OCI-LY1 (cell line): ENCODE measurements at regions not wholly inside any gene's neighbourhood (a gene's known extent, or its start where the extent isn't known, plus 50 kb on each side); places are given as distances from the start of the nearest gene placed in this dataset.

Experiments used
- H2AFZ ChIP-seq: fragments of 200-600 bp; sonication (generic), shearing (Covaris generic); 2 replicates; pipeline ENCODE4 v1.6.0; 2014; ENCODE audit warnings: antibody characterized with exemption, mild to moderate bottlenecking, low read length
- H3F3A ChIP-seq: fragments of 200-600 bp; sonication (generic), shearing (Covaris generic); 2 replicates; pipeline ENCODE4 v1.6.0; 2014; ENCODE audit warnings: mild to moderate bottlenecking, antibody characterized with exemption, low read length, moderate library complexity; ENCODE audit not compliant: insufficient read depth
- H3K27ac ChIP-seq: fragments of 200-600 bp; sonication (generic); 2 replicates; pipeline ENCODE4 v1.5.1; 2014; ENCODE audit warnings: low read length, mixed run types, mild to moderate bottlenecking, low read depth; ENCODE audit not compliant: poor library complexity, severe bottlenecking
- H3K27me3 ChIP-seq: fragments of 200-600 bp; sonication (generic); 2 replicates; pipeline ENCODE4 v1.6.0; 2014; ENCODE audit warnings: antibody characterized with exemption, mild to moderate bottlenecking, low read length, moderate library complexity; ENCODE audit not compliant: insufficient read depth
- H3K36me3 ChIP-seq: fragments of 200-600 bp; sonication (generic); 2 replicates; pipeline ENCODE4 v1.6.1; 2014; ENCODE audit warnings: mild to moderate bottlenecking, antibody characterized with exemption, low read length, moderate library complexity, mixed read lengths; ENCODE audit not compliant: insufficient read depth
- H3K4me1 ChIP-seq: fragments of 200-600 bp; sonication (generic); 2 replicates; pipeline ENCODE4 v1.5.1; 2014; ENCODE audit warnings: mild to moderate bottlenecking, low read length, moderate library complexity; ENCODE audit not compliant: insufficient read depth, severe bottlenecking
- H3K4me2 ChIP-seq: fragments of 200-600 bp; sonication (generic), shearing (Covaris generic); 2 replicates; pipeline ENCODE4 v1.6.1; 2014; ENCODE audit warnings: low read length
- H3K4me3 ChIP-seq: fragments of 200-600 bp; sonication (generic); 2 replicates; pipeline ENCODE4 v1.5.1; 2014; ENCODE audit warnings: low read length, low read depth, mild to moderate bottlenecking, mixed read lengths; ENCODE audit not compliant: poor library complexity, severe bottlenecking
- H3K79me2 ChIP-seq: fragments of 200-600 bp; shearing (Covaris generic); 2 replicates; pipeline ENCODE4 v1.6.1; 2016; ENCODE audit warnings: mixed run types, low read length, mixed read lengths; ENCODE audit not compliant: insufficient read depth
- H3K9ac ChIP-seq: fragments of 200-600 bp; sonication (generic), shearing (Covaris generic); 2 replicates; pipeline ENCODE4 v1.6.1; 2014; ENCODE audit warnings: mild to moderate bottlenecking, low read length, mixed read lengths
- H3K9me2 ChIP-seq: fragments of 200-600 bp; sonication (generic), shearing (Covaris generic); 2 replicates; pipeline ENCODE4 v1.6.1; 2014; ENCODE audit warnings: low read depth, mild to moderate bottlenecking, low read length, mixed read lengths
- H3K9me3 ChIP-seq: fragments of 200-600 bp; shearing (Covaris generic); 2 replicates; pipeline ENCODE4 v1.6.1; 2014; ENCODE audit warnings: low read length, mixed read lengths
- H4K20me1 ChIP-seq: fragments of 200-600 bp; sonication (generic), shearing (Covaris generic); 2 replicates; pipeline ENCODE4 v1.6.0; 2016; ENCODE audit warnings: mild to moderate bottlenecking, low read length; ENCODE audit not compliant: insufficient read depth
- EZH2 ChIP-seq: fragments of 200-600 bp; sonication (generic), shearing (Covaris generic); IDR thresholded peaks from 2 replicates; pipeline ENCODE4 v1.8.0; 2017; ENCODE audit warnings: borderline replicate concordance, mixed run types, mild to moderate bottlenecking, antibody characterized with exemption, low read length, moderate library complexity, mixed read lengths
- TF ChIP-seq, protein P1 (sequence below): fragments of 200-600 bp; sonication (generic), shearing (Covaris generic); IDR thresholded peaks from 2 replicates; pipeline ENCODE4 v1.5.1; 2017; ENCODE audit warnings: mild to moderate bottlenecking, antibody characterized with exemption, low read length, moderate library complexity, mixed read lengths

DNA sequence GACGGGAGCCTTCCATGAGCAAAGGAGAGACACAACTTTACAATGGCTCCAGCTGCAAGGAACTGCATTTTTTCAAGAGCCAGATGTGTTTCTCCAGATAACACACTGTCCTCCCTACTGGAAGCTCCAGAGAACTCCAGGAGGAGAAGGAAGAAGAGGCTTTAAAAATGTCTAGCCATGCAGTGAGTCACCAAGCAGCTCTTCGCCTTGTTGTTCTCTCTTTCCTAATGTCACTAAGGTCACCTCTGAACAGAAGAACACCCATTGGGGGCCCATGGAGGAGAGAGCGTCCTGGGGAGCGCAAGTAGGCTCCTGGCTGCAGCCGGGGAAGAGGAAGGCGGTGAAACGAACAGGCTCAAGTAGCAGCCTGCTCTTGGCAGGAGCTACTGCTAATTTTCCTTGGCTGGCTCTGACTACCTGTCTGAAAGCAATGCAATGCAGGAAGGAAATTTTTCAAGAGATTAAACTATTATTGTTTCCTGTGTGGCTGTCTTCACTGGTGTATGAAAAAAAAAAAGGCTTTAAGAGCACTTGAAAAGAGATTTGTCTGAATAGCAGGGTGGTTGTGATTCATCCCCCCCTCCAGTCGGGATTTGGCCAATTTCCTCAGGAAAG lies 321.9 kb downstream of the SETD4 start:
- Histone ChIP-seq H3K9me3 (0 out of 2 replicates have a peak, but pooled peaks cover 3% of the 10 kb centered on the region), H3K9me2 (no peaks in the 10 kb centered on the region), H3K4me2 (no peak overlapping the region), H3K4me3 (no peak overlapping the region), H3K4me1 (no peaks in the 10 kb centered on the region), H2AFZ (no peak overlapping the region), H3K27ac (no peak overlapping the region), H3K9ac (no peak overlapping the region), H3K36me3 (no peaks in the 10 kb centered on the region), H4K20me1 (no peaks in the 10 kb centered on the region), H3K79me2 (no peaks in the 10 kb centered on the region), H3F3A (no peaks in the 10 kb centered on the region), H3K27me3 (peaks cover 5% of the 10 kb centered on the region; the same call in 1 of the 2 replicates)
- TF ChIP-seq EZH2, result no peak
- TF ChIP-seq, protein P1, sequence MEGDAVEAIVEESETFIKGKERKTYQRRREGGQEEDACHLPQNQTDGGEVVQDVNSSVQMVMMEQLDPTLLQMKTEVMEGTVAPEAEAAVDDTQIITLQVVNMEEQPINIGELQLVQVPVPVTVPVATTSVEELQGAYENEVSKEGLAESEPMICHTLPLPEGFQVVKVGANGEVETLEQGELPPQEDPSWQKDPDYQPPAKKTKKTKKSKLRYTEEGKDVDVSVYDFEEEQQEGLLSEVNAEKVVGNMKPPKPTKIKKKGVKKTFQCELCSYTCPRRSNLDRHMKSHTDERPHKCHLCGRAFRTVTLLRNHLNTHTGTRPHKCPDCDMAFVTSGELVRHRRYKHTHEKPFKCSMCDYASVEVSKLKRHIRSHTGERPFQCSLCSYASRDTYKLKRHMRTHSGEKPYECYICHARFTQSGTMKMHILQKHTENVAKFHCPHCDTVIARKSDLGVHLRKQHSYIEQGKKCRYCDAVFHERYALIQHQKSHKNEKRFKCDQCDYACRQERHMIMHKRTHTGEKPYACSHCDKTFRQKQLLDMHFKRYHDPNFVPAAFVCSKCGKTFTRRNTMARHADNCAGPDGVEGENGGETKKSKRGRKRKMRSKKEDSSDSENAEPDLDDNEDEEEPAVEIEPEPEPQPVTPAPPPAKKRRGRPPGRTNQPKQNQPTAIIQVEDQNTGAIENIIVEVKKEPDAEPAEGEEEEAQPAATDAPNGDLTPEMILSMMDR, result no peak

DNA sequence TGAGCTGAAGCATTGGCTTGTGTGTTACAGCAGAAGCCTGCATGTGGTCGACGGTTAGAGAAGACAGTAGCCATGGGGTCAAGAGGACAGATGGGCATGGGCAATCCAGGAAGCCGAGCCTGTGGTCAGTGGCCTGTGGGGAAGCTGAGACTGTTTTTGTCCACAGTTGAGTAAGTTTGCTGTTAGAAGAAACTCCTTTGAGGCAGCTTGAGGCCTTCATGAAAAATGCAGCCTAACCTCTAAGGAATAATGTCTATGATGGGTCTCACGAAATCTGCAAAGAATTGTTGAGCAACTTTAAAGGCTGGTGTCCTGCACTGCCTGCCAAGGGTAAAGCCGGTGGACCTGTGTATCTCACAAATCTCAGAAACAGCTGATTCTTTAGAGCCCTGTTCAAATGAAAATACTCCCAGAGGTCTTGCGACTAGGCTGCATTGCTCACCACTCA lies 322.4 kb downstream of the SETD4 start:
- no peak overlapping the region for H3K27ac ChIP-seq
- no peak overlapping the region for H3K9ac ChIP-seq

DNA sequence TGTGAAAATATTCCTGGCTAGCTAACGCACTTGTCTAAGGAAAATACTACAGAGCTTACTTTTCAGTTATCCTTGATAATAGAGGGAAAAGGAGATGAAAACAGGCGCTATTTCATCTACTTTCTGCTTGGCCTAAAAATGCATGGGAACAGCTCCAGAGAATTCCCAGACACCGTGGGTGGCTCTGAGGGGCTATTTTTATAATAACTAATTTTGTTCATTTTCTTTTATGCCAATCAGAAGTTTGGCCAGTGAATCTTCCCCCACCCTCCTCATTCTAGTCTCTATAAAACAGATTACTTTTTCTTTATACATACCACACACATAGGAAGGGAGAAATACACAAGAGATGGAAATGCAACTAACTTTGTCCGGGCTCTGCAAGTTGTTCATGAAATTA lies 322.9 kb downstream of the SETD4 start:
- H3K9me2 ChIP-seq, result no peaks in the 10 kb centered on the region
- no peak overlapping the region for H3K4me3 ChIP-seq
- TF ChIP-seq, protein P1, result no peak
- no peak for TF ChIP-seq EZH2
- no peak overlapping the region for H3K27ac ChIP-seq
- H3K79me2 ChIP-seq, result no peaks in the 10 kb centered on the region
- H3K9ac ChIP-seq, result no peak overlapping the region
- no peaks in the 10 kb centered on the region for H4K20me1 ChIP-seq
- no peaks in the 10 kb centered on the region for H3K4me1 ChIP-seq
- H3K36me3 ChIP-seq, result no peaks in the 10 kb centered on the region
- no peak overlapping the region for H3K4me2 ChIP-seq
- H3K27me3 ChIP-seq, result peaks cover 5% of the 10 kb centered on the region; the same call in 1 of the 2 replicates
- H3F3A ChIP-seq, result no peaks in the 10 kb centered on the region
- 0 out of 2 replicates have a peak, but pooled peaks cover 3% of the 10 kb centered on the region for H3K9me3 ChIP-seq
- H2AFZ ChIP-seq, result no peak overlapping the region

More for the DNA sequence above, 322.4 kb downstream of the SETD4 start:
- Histone ChIP-seq H3K9me3 (0 out of 2 replicates have a peak, but pooled peaks cover 3% of the 10 kb centered on the region), H4K20me1 (no peaks in the 10 kb centered on the region), H3K9me2 (no peaks in the 10 kb centered on the region), H3K4me3 (no peak overlapping the region), H2AFZ (no peak overlapping the region), H3F3A (no peaks in the 10 kb centered on the region), H3K79me2 (no peaks in the 10 kb centered on the region), H3K36me3 (no peaks in the 10 kb centered on the region), H3K4me1 (no peaks in the 10 kb centered on the region), H3K4me2 (no peak overlapping the region), H3K27me3 (peaks cover 5% of the 10 kb centered on the region; the same call in 1 of the 2 replicates)
- no peak for TF ChIP-seq EZH2
- TF ChIP-seq, protein P1, result no peak
